HepG2 (cell line): ENCODE measurements at regions not wholly inside any gene's neighbourhood (a gene's known extent, or its start where the extent isn't known, plus 50 kb on each side); places are given as distances from the start of the nearest gene placed in this dataset.

Source experiments
- ATAC-seq: fragments of 200-7000 bp; cut with Tn5 transposase; 3 replicates; pipeline ENCODE4 v1.9.1; 2020; ENCODE audit warnings: mild to moderate bottlenecking, moderate library complexity
- BruUV-seq: library from RNA; stranded (reverse); fragments of 400-500 nt; replicated peaks from 2 replicates; lab custom pipeline; 2021; lab: Mats Ljungman, UMichigan
- CTCF ChIA-PET: fragments of 300-600 bp; formaldehyde crosslinking; extraction: SDS; loops from one replicate; lab custom pipeline; 2021; ENCODE audit warnings: low total read pairs, inconsistent platforms, low intra/inter-chr PET ratio; lab: Yijun Ruan, JAX
- POLR2A ChIA-PET: fragments of 350-600 bp; sonication (Branson Sonifier 250); formaldehyde crosslinking; loops from one replicate; lab custom pipeline; 2020; ENCODE audit warnings: antibody characterized with exemption, inconsistent platforms; lab: Yijun Ruan, JAX
- DNase-seq: peaks from one replicate; pipeline ENCODE4 v3.0.0-alpha.2; 2015; ENCODE audit warnings: low spot score
- FAIRE-seq: peaks from 3 replicates; lab custom pipeline; 2011; peaks lifted over from hg19 to GRCh38; lab: Jason Lieb, UNC
- H2AFZ ChIP-seq: one replicate; pipeline ENCODE4 v1.6.1; 2011; ENCODE audit warnings: low read length, inconsistent platforms
- H3K27ac ChIP-seq: fragments of 300-600 bp; 3 replicates; pipeline ENCODE4 v1.8.0; 2011; ENCODE audit warnings: mixed run types, mild to moderate bottlenecking, mixed read lengths, low read length, inconsistent platforms; ENCODE audit not compliant: insufficient read depth; ENCODE audit errors: extremely low read length
- H3K27me3 ChIP-seq, 2 experiments: fragments of 200-600 bp in 1 of 2; 2 replicates in 1 of 2; 3 replicates in 1 of 2; pipeline versions ENCODE4 v1.6.0 to v1.8.0; 2011; ENCODE audit warnings: low read length in 2 of 2, mild to moderate bottlenecking in 2 of 2, moderate library complexity in 2 of 2, inconsistent platforms in 1 of 2; ENCODE audit not compliant: insufficient read depth in 2 of 2, control insufficient read depth in 1 of 2
- H3K36me3 ChIP-seq, 2 experiments: fragments of 200-600 bp in 1 of 2; replicated peaks in 1 of 2; 2 replicates in 1 of 2; 3 replicates in 1 of 2; pipeline versions ENCODE4 v1.5.1 to v1.8.0; 2011; ENCODE audit warnings: low read length in 2 of 2, inconsistent platforms in 1 of 2; ENCODE audit not compliant: insufficient read depth in 2 of 2, control insufficient read depth in 1 of 2
- H3K4me1 ChIP-seq: 2 replicates; pipeline ENCODE4 v1.5.1; 2012; ENCODE audit warnings: low read length, inconsistent platforms; ENCODE audit not compliant: insufficient read depth
- H3K4me2 ChIP-seq: 2 replicates; pipeline ENCODE4 v1.6.0; 2011; ENCODE audit warnings: low read depth, low read length, inconsistent platforms
- H3K4me3 ChIP-seq, 3 experiments: fragments of 200-600 bp in 1 of 3; sonication (generic), shearing (Covaris generic) in 1 of 3; replicated peaks in 1 of 3; 2 replicates each; pipeline ENCODE4 v1.5.1; 2011 to 2016; ENCODE audit warnings: low read length in 3 of 3, inconsistent platforms in 2 of 3, low read depth in 2 of 3, mild to moderate bottlenecking in 2 of 3, control low read depth in 1 of 3, mixed read lengths in 1 of 3; ENCODE audit not compliant: insufficient read depth in 1 of 3
- H3K79me2 ChIP-seq: one replicate; pipeline ENCODE4 v1.6.1; 2011; ENCODE audit warnings: low read length, inconsistent platforms; ENCODE audit not compliant: insufficient read depth
- H3K9ac ChIP-seq: 2 replicates; pipeline ENCODE4 v1.6.0; 2011; ENCODE audit warnings: mild to moderate bottlenecking, low read depth, low read length, inconsistent platforms; ENCODE audit not compliant: insufficient read depth
- H3K9me3 ChIP-seq: 2 replicates; pipeline ENCODE4 v1.5.1; 2012; ENCODE audit warnings: mild to moderate bottlenecking, low read length
- H4K20me1 ChIP-seq: 2 replicates; pipeline ENCODE4 v1.6.0; 2011; ENCODE audit warnings: inconsistent platforms, mild to moderate bottlenecking, low read length, moderate library complexity; ENCODE audit not compliant: insufficient read depth
- JUN ChIP-seq: sonication (generic); formaldehyde crosslinking; IDR thresholded peaks from 2 replicates; pipeline ENCODE4 v1.4.0; 2020; ENCODE audit warnings: mild to moderate bottlenecking, missing genetic modification reagents
- LCORL ChIP-seq, 2 experiments: fragments of 450-650 bp in 1 of 2; sonication (generic) in 1 of 2; formaldehyde crosslinking in 1 of 2; IDR thresholded peaks; 2 replicates each; pipeline versions ENCODE4 v1.5.0 to v1.6.1; 2017 to 2020; ENCODE audit warnings: antibody characterized with exemption in 1 of 2, missing genetic modification reagents in 1 of 2
- MAFF ChIP-seq: IDR thresholded peaks from 2 replicates; pipeline ENCODE4 v1.6.1; 2011; ENCODE audit warnings: low read depth, low read length, improper control_type of control experiment
- MAFK ChIP-seq, 2 experiments: IDR thresholded peaks in 1 of 2; conservative IDR thresholded peaks in 1 of 2; 2 replicates each; pipeline ENCODE4 v1.6.1; 2011; ENCODE audit warnings: improper control_type of control experiment in 2 of 2, low read length in 2 of 2
- MIXL1 ChIP-seq: IDR thresholded peaks from 2 replicates; pipeline ENCODE4 v1.6.1; 2016
- MYPOP ChIP-seq: sonication (generic); formaldehyde crosslinking; IDR thresholded peaks from 2 replicates; pipeline ENCODE4 v1.8.1; 2023; ENCODE audit warnings: mild to moderate bottlenecking, moderate library complexity, missing genetic modification reagents
- TOPORS ChIP-seq: sonication (generic); formaldehyde crosslinking; IDR thresholded peaks from 2 replicates; pipeline ENCODE4 v1.8.0; 2023; ENCODE audit warnings: mild to moderate bottlenecking, missing genetic modification reagents
- ZHX1 ChIP-seq: sonication (generic); formaldehyde crosslinking; IDR thresholded peaks from 2 replicates; pipeline ENCODE4 v1.8.1; 2022; ENCODE audit warnings: low read depth, mild to moderate bottlenecking, missing genetic modification reagents
- ZNF253 ChIP-seq: sonication (generic); formaldehyde crosslinking; IDR thresholded peaks from 2 replicates; pipeline ENCODE4 v1.8.0; 2022; ENCODE audit warnings: mild to moderate bottlenecking, missing genetic modification reagents, borderline replicate concordance
- ZNF639 ChIP-seq: conservative IDR thresholded peaks from 2 replicates; pipeline ENCODE4 v1.6.1; 2018; ENCODE audit warnings: missing genetic modification reagents
- ZSCAN21 ChIP-seq: sonication (generic); formaldehyde crosslinking; IDR thresholded peaks from 2 replicates; pipeline ENCODE4 v1.8.0; 2022; ENCODE audit warnings: mild to moderate bottlenecking, missing genetic modification reagents, moderate library complexity, borderline replicate concordance
- WGBS: methylation state at CpG from one replicate; pipeline ENCODE4 v1.1.6; 2017; ENCODE audit warnings: low lambda C conversion rate; 5-methylcytosine and 5-hydroxymethylcytosine counted together
- in situ Hi-C: cut with HindIII; loops from 2 replicates; pipeline ENCODE4 v1.10.0; 2017; ENCODE audit warnings: low pct_unique_long_range_greater_than_20kb; ENCODE audit not compliant: extremely low pct_ligation_motif_present
- intact Hi-C: fragments of 100-400 bp; cut with micrococcal nuclease; formaldehyde crosslinking; loops from one replicate; pipeline ENCODE4 v1.10.0; 2022; ENCODE audit not compliant: unreplicated experiment

GRCh38 chr2:150710041-150710440, 222.6 kb upstream of the RND3 start:
- Histone ChIP-seq H3K9ac (no peak overlapping the region), H3K27ac (no peak overlapping the region), H3K79me2 (no peaks in the 10 kb centered on the region), H3K4me2 (no peak overlapping the region), H3K4me3 (no peak overlapping the region), H2AFZ (no peak overlapping the region), H3K36me3 (no peaks in the 10 kb centered on the region), H3K27me3 (no peaks in the 10 kb centered on the region), H4K20me1 (no peaks in the 10 kb centered on the region), H3K4me1 (no peaks in the 10 kb centered on the region), H3K9me3 (no peaks in the 10 kb centered on the region)
- FAIRE-seq (no peak), ATAC-seq (no peak), DNase-seq (no peak)
- ChIA-PET CTCF (no interaction called here), POLR2A (no interaction called here)
- BruUV-seq, result no TSS peak
- in situ Hi-C loops (no loop called here), intact Hi-C loops (no loop called here)
- peak; percentile 74 for TF ChIP-seq MAFF
- peak; percentile 74 to 78 for TF ChIP-seq MAFK (conservative IDR thresholded peaks at IDR 0.05 in 1 of 2, IDR thresholded peaks at IDR 0.05 in 1 of 2; ENCODE audit: low read length in 2 of 2)
- no peak for TF ChIP-seq LCORL (IDR thresholded peaks at IDR 0.05)
- TF ChIP-seq LCORL (CRISPR knock-in tag; IDR thresholded peaks at IDR 0.05), result no peak
- WGBS, result 37% methylated on average over 3 of the region's 3 CpGs

- no peaks in the 10 kb centered on the region for H3K9me3 ChIP-seq
- intact Hi-C loops, result no loop called here
- ChIA-PET CTCF (no interaction called here), POLR2A (no interaction called here)
- no peak overlapping the region for H3K4me3 ChIP-seq
- no peak overlapping the region for H3K27ac ChIP-seq
- WGBS, result 53% methylated on average over 2 of the region's 2 CpGs
- H3K9ac ChIP-seq, result no peak overlapping the region
- no peak overlapping the region for H3K4me2 ChIP-seq
- H4K20me1 ChIP-seq, result no peaks in the 10 kb centered on the region
- no TSS peak for BruUV-seq
- no peak for DNase-seq
- in situ Hi-C loops, result no loop called here
- no peaks in the 10 kb centered on the region for H3K27me3 ChIP-seq
- no peak for FAIRE-seq
- no peaks in the 10 kb centered on the region for H3K4me1 ChIP-seq
- no peak overlapping the region for H2AFZ ChIP-seq
- ATAC-seq, result no peak
- no peaks in the 10 kb centered on the region for H3K79me2 ChIP-seq
- no peaks in the 10 kb centered on the region for H3K36me3 ChIP-seq
- no peak for TF ChIP-seq MYPOP (CRISPR knock-in tag)
- TF ChIP-seq ZNF639, result no peak
- no peak for TF ChIP-seq ZHX1 (CRISPR knock-in tag)
- TF ChIP-seq ZSCAN21 (CRISPR knock-in tag), result no peak
- no peak for TF ChIP-seq ZNF253 (CRISPR knock-in tag)
- TF ChIP-seq TOPORS (CRISPR knock-in tag), result no peak
- TF ChIP-seq JUN (CRISPR knock-in tag), result no peak
- TF ChIP-seq MIXL1 (CRISPR knock-in tag), result no peak
Measured at GRCh38 chr2:150706561-150706960, 219.1 kb upstream of the RND3 start.
